GM13976 (cell line): ENCODE measurements at regions not wholly inside any gene's neighbourhood (a gene's known extent, or its start where the extent isn't known, plus 50 kb on each side); places are given as distances from the start of the nearest gene placed in this dataset.

Source experiments
- DNase-seq: peaks from one replicate; pipeline ENCODE4 v3.0.0; 2012; ENCODE audit warnings: low spot score
- CTCF ChIP-seq: IDR thresholded peaks from 2 replicates; pipeline ENCODE4 v1.5.1; 2012; ENCODE audit warnings: borderline replicate concordance, mild to moderate bottlenecking; ENCODE audit not compliant: insufficient read depth; ENCODE audit errors: extremely low read depth, missing control alignments, control extremely low read depth
- in situ Hi-C: fragments of 300-500 bp; cut with MboI; formaldehyde crosslinking; loops from one replicate; pipeline ENCODE4 v1.12.0; 2022; ENCODE audit warnings: low sequenced_read_pairs, mixed read lengths, inconsistent platforms; ENCODE audit not compliant: unreplicated experiment

- no peak for DNase-seq
- in situ Hi-C loops: no loop called here
- no peak for TF ChIP-seq CTCF
These were observed 276.8 kb upstream of the PFKP start for GRCh38 chr10:2790396-2791188.

DNA sequence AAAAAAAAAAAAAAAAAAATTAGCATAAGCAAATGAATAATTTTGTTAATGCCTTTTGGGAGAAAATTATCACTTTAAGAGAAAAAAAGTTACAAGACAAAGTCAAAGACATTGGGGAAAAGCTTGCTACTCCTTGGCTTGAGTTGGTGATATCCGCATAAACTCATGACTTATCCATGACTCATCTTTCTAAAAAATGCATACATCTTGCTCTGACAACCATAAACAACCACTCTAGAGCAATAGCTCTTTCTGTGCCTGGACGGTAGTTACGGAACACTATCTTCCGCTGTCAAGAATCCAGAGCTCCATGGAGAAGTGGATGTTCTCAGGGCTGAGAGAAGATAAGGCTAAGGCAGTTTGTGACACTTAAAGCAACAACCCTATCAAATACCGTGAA, 281.1 kb upstream of the PFKP start:
- DNase-seq: no peak
- no peak for TF ChIP-seq CTCF
- in situ Hi-C loops: no loop called here

GRCh38 chr10:2784766-2785165, 282.6 kb upstream of the PFKP start:
- DNase-seq: no peak
- no peak for TF ChIP-seq CTCF
- in situ Hi-C loops: no loop called here

GRCh38 chr10:2782950-2783349, 284.4 kb upstream of the PFKP start:
- in situ Hi-C loops: no loop called here
- TF ChIP-seq CTCF: no peak
- no peak for DNase-seq

DNA sequence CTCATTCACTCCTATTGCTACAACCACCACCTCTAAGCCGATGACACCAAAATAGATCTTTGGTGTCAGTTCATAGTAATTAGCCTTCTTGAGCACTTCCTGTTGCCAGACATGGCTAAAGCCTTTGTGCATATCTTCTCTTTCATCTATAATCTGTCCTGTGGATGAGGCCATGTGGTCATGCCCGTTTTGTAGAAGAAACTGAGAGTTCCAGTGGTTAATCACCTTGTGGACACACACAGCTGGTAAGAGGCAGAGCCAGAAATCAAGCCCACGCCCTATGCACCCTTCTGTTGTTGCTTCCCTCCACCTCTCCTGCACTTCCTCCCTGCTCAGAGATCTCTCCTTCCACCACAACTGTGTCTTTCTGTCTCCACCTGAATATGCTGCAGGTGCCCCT, 285.1 kb upstream of the PFKP start:
- DNase-seq: no peak
- in situ Hi-C loops: no loop called here
- TF ChIP-seq CTCF: no peak

DNA sequence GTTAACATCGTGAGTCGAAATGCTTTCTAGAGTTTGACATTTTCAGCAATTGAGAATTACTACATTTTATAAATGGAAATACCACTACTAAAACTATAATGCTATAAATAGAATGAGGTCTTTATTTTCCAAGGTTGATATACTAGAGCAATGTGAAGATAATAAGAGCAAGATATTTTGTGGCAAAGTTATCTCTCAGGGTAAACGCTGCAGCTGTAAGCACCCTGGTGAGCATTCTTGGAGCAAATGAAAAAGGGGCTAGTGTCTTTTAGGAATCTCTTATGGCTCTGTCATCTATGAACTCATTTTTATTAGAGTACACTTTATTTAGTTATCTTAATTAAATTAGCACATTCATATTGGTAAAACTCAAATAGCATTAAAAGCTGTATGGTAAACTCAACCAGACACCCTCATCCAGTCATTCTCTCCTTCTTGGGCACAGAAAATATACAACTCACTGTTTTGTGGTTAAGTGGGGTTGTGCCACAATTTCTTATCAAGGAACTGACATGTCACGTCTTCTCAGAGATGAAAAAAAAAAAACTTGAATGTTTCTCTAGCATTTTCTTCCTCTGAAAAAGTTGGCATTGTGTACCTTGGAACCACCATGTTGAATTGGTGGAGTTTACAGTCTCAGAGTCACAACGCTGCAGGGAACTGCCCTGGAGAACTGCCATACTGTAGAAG, 289.5 kb upstream of the PFKP start:
- DNase-seq: no peak
- in situ Hi-C loops: no loop called here
- no peak for TF ChIP-seq CTCF
